Liver (tissue), 8 donors: ENCODE measurements at regions not wholly inside any gene's neighbourhood (a gene's known extent, or its start where the extent isn't known, plus 50 kb on each side); places are given as distances from the start of the nearest gene placed in this dataset.

Experiments used
- DNase-seq: peaks from one replicate; pipeline ENCODE4 v3.0.0-alpha.2; 2017; ENCODE audit warnings: low spot score
- H3K27ac ChIP-seq, 2 donors: one replicate each; pipeline ENCODE4 v1.7.0; 2013; ENCODE audit warnings: inconsistent platforms in 2 of 2, low read length in 2 of 2, control low read depth in 1 of 2, low read depth in 1 of 2, mild to moderate bottlenecking in 1 of 2
- H3K27me3 ChIP-seq, 4 donors: one replicate each; pipeline versions ENCODE4 v1.6.1 to v1.7.0; 2013; ENCODE audit warnings: low read length in 3 of 4, inconsistent platforms in 1 of 4, mild to moderate bottlenecking in 1 of 4, moderate library complexity in 1 of 4; ENCODE audit not compliant: control insufficient read depth in 4 of 4, insufficient read depth in 4 of 4
- H3K36me3 ChIP-seq, 4 donors: one replicate each; pipeline versions ENCODE4 v1.6.1 to v1.7.0; 2013; ENCODE audit warnings: low read length in 3 of 4, mild to moderate bottlenecking in 3 of 4, low read depth in 1 of 4, moderate library complexity in 1 of 4; ENCODE audit not compliant: control insufficient read depth in 4 of 4, insufficient read depth in 3 of 4
- H3K4me1 ChIP-seq, 4 donors: one replicate each; pipeline versions ENCODE4 v1.6.1 to v1.7.0; 2013; ENCODE audit warnings: low read length in 3 of 4, mild to moderate bottlenecking in 3 of 4, moderate library complexity in 1 of 4; ENCODE audit not compliant: control insufficient read depth in 4 of 4, insufficient read depth in 4 of 4
- H3K4me3 ChIP-seq, 3 donors: one replicate each; pipeline versions ENCODE4 v1.6.1 to v1.7.0; 2013; ENCODE audit warnings: low read length in 3 of 3, control low read depth in 1 of 3, low read depth in 1 of 3, mild to moderate bottlenecking in 1 of 3
- H3K9ac ChIP-seq, 2 donors: one replicate each; pipeline ENCODE4 v1.7.0; 2013; ENCODE audit warnings: low read length in 2 of 2, mild to moderate bottlenecking in 2 of 2, moderate library complexity in 2 of 2, control low read depth in 1 of 2, low read depth in 1 of 2
- H3K9me3 ChIP-seq, 4 donors: one replicate each; pipeline versions ENCODE4 v1.6.1 to v1.7.0; 2013; ENCODE audit warnings: low read length in 3 of 4; ENCODE audit not compliant: control insufficient read depth in 4 of 4
- ATF3 ChIP-seq: IDR thresholded peaks from 2 replicates; pipeline ENCODE4 v1.6.1; 2016; ENCODE audit warnings: antibody characterized with exemption
- CTCF ChIP-seq: fragments of 150-350 bp; IDR thresholded peaks from 2 replicates; pipeline ENCODE4 v1.5.1; 2017; ENCODE audit warnings: improper control_type of control experiment, low read depth, low read length; ENCODE audit not compliant: missing input control
- EGR1 ChIP-seq, 2 donors: IDR thresholded peaks; 2 replicates each; pipeline ENCODE4 v1.6.1; 2016 to 2018; ENCODE audit warnings: antibody characterized with exemption in 2 of 2, low read depth in 2 of 2
- FOXA1 ChIP-seq: IDR thresholded peaks from 2 replicates; pipeline ENCODE4 v1.6.1; 2016; ENCODE audit warnings: antibody characterized with exemption
- FOXA2 ChIP-seq: IDR thresholded peaks from 2 replicates; pipeline ENCODE4 v1.6.1; 2016; ENCODE audit warnings: antibody characterized with exemption
- GABPA ChIP-seq, 2 donors: IDR thresholded peaks in 1 of 2; conservative IDR thresholded peaks in 1 of 2; 2 replicates each; pipeline ENCODE4 v1.6.1; 2016; ENCODE audit warnings: antibody characterized with exemption in 2 of 2, mild to moderate bottlenecking in 1 of 2, moderate library complexity in 1 of 2
- HNF4A ChIP-seq, 2 donors: conservative IDR thresholded peaks; 2 replicates each; pipeline ENCODE4 v1.6.1; 2016; ENCODE audit warnings: antibody characterized with exemption in 2 of 2, mild to moderate bottlenecking in 2 of 2
- HNF4G ChIP-seq: IDR thresholded peaks from 2 replicates; pipeline ENCODE4 v1.6.1; 2016; ENCODE audit warnings: antibody characterized with exemption
- JUND ChIP-seq, 2 donors: IDR thresholded peaks; 2 replicates each; pipeline ENCODE4 v1.6.1; 2016; ENCODE audit warnings: antibody characterized with exemption in 2 of 2
- NR2F2 ChIP-seq: IDR thresholded peaks from 2 replicates; pipeline ENCODE4 v1.6.1; 2016; ENCODE audit warnings: antibody characterized with exemption
- RAD21 ChIP-seq, 2 donors: IDR thresholded peaks; 2 replicates each; pipeline ENCODE4 v1.6.1; 2016; ENCODE audit warnings: antibody characterized with exemption in 2 of 2, mild to moderate bottlenecking in 2 of 2
- RXRA ChIP-seq, 2 donors: IDR thresholded peaks; 2 replicates each; pipeline ENCODE4 v1.6.1; 2017 to 2018; ENCODE audit warnings: antibody characterized with exemption in 2 of 2, mild to moderate bottlenecking in 1 of 2
- SP1 ChIP-seq: IDR thresholded peaks from 2 replicates; pipeline ENCODE4 v1.6.1; 2018; ENCODE audit warnings: antibody characterized with exemption, mild to moderate bottlenecking
- TAF1 ChIP-seq: conservative IDR thresholded peaks from 2 replicates; pipeline ENCODE4 v1.6.1; 2016; ENCODE audit warnings: antibody characterized with exemption, mild to moderate bottlenecking
- YY1 ChIP-seq: IDR thresholded peaks from 2 replicates; pipeline ENCODE4 v1.6.1; 2016; ENCODE audit warnings: antibody characterized with exemption, mild to moderate bottlenecking
- ZBTB33 ChIP-seq: IDR thresholded peaks from 2 replicates; pipeline ENCODE4 v1.6.1; 2016; ENCODE audit warnings: antibody characterized with exemption
- WGBS: extraction: QIAGEN DNeasy Blood & Tissue Kit; methylation state at CpG from one replicate; pipeline ENCODE4 v1.1.7; 2013; 5-methylcytosine and 5-hydroxymethylcytosine counted together
- TF ChIP-seq, protein P1 (sequence below): IDR thresholded peaks from 2 replicates; pipeline ENCODE4 v1.6.1; 2016; ENCODE audit warnings: antibody characterized with exemption
- TF ChIP-seq, protein P2 (sequence below): IDR thresholded peaks from 2 replicates; pipeline ENCODE4 v1.6.1; 2016; ENCODE audit warnings: antibody characterized with exemption, mild to moderate bottlenecking
- donor health status: healthy.
- donor health status: healthy.
- donor health status: healthy.
- donor health status: healthy.
- donor health status: healthy.

DNA sequence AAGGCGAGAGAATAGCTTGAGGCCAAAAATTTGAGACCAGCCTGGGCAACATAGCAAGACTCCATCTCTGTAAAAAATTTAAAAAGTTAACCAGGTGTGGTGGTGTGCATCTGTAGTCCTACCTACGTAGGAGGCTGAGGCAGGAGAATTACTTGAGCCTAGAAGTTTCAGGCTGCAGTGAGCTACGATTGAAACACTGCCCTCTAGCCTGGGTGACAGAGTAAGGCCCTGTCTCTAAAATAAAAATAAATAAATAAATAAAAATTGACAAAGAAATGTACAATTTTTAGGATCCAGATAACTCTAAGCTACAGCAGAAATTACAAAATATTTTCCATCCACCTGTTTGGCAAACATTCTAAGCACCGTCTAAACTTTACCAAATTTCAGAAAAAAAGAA, 941.0 kb upstream of the ADGRB3 start:
- Histone ChIP-seq H3K4me3 (no peak overlapping the region), H3K27ac (no peak overlapping the region), H3K36me3 (no peaks in the 10 kb centered on the region), H3K27me3 (no peaks in the 10 kb centered on the region), H3K4me1 (no peaks in the 10 kb centered on the region), H3K9ac (no peak overlapping the region), H3K9me3 (no peaks in the 10 kb centered on the region)
- no peak for DNase-seq
- TF ChIP-seq RAD21 (IDR thresholded peaks at IDR 0.05) (peak in 1 of 2 donors; percentile 34), YY1 (no peak)
- WGBS = 64% methylated on average over 4 of the region's 4 CpGs

- 76% methylated on average over 1 of the region's 1 CpG for WGBS
- Histone ChIP-seq H3K4me1 (no peaks in the 10 kb centered on the region), H3K27me3 (no peaks in the 10 kb centered on the region), H3K9ac (no peak overlapping the region), H3K27ac (no peak overlapping the region), H3K9me3 (no peaks in the 10 kb centered on the region), H3K36me3 (no peaks in the 10 kb centered on the region), H3K4me3 (no peak overlapping the region)
- DNase-seq = no peak
- TF ChIP-seq TAF1 (no peak), HNF4A (conservative IDR thresholded peaks at IDR 0.05) (no peak), EGR1 (IDR thresholded peaks at IDR 0.05; ENCODE audit: low read depth in 2 of 2) (no peak), ZBTB33 (no peak), FOXA2 (no peak), NR2F2 (no peak), HNF4G (no peak), YY1 (no peak), JUND (IDR thresholded peaks at IDR 0.05) (no peak), RAD21 (IDR thresholded peaks at IDR 0.05) (no peak), ATF3 (no peak), GABPA (IDR thresholded peaks at IDR 0.05 in 1 of 2, conservative IDR thresholded peaks at IDR 0.05 in 1 of 2) (no peak), SP1 (no peak), RXRA (IDR thresholded peaks at IDR 0.05) (no peak), CTCF (no peak), FOXA1 (no peak)
- TF ChIP-seq, protein P1, sequence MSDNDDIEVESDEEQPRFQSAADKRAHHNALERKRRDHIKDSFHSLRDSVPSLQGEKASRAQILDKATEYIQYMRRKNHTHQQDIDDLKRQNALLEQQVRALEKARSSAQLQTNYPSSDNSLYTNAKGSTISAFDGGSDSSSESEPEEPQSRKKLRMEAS = no peak
- TF ChIP-seq, protein P2, sequence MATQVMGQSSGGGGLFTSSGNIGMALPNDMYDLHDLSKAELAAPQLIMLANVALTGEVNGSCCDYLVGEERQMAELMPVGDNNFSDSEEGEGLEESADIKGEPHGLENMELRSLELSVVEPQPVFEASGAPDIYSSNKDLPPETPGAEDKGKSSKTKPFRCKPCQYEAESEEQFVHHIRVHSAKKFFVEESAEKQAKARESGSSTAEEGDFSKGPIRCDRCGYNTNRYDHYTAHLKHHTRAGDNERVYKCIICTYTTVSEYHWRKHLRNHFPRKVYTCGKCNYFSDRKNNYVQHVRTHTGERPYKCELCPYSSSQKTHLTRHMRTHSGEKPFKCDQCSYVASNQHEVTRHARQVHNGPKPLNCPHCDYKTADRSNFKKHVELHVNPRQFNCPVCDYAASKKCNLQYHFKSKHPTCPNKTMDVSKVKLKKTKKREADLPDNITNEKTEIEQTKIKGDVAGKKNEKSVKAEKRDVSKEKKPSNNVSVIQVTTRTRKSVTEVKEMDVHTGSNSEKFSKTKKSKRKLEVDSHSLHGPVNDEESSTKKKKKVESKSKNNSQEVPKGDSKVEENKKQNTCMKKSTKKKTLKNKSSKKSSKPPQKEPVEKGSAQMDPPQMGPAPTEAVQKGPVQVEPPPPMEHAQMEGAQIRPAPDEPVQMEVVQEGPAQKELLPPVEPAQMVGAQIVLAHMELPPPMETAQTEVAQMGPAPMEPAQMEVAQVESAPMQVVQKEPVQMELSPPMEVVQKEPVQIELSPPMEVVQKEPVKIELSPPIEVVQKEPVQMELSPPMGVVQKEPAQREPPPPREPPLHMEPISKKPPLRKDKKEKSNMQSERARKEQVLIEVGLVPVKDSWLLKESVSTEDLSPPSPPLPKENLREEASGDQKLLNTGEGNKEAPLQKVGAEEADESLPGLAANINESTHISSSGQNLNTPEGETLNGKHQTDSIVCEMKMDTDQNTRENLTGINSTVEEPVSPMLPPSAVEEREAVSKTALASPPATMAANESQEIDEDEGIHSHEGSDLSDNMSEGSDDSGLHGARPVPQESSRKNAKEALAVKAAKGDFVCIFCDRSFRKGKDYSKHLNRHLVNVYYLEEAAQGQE = no peak
Measured at GRCh38 chr6:67689329-67689728, 945.8 kb upstream of the ADGRB3 start.
